NCI-H1930 (cell line): ENCODE measurements at regions not wholly inside any gene's neighbourhood (a gene's known extent, or its start where the extent isn't known, plus 50 kb on each side); places are given as distances from the start of the nearest gene placed in this dataset.
"Not testable (repeated sequence)": the region's sequence is repeated elsewhere in the genome, so short reads cannot be mapped to it uniquely, and the experiment has no call there.

Experiments
- DNase-seq, 2 experiments: peaks; one replicate each; lab custom pipeline; 2025; lab: John Stamatoyannopoulos, UW

- DNase-seq = not testable (repeated sequence)
Observed at GRCh38 chr13:44149231-44149630, 224.4 kb upstream of the SERP2 start.

GRCh38 chr13:44149821-44150220 lies 223.8 kb upstream of the SERP2 start:
- DNase-seq = no peak

GRCh38 chr13:44151474-44151873 lies 222.2 kb upstream of the SERP2 start:
- no peak for DNase-seq

- peak in 1 of 2 experiments; percentile 14 for DNase-seq
Observed at GRCh38 chr13:44153496-44153895, 220.1 kb upstream of the SERP2 start.

GRCh38 chr13:44155422-44156293 lies 218.0 kb upstream of the SERP2 start:
- no peak for DNase-seq

- DNase-seq = no peak
Observed at GRCh38 chr13:44156294-44156658, 217.3 kb upstream of the SERP2 start.

- DNase-seq = no peak
Observed at GRCh38 chr13:44157606-44158005, 216.0 kb upstream of the SERP2 start.

GRCh38 chr13:44158098-44158521 lies 215.5 kb upstream of the SERP2 start:
- no peak for DNase-seq

- no peak for DNase-seq
Observed at GRCh38 chr13:44158881-44159632, 214.6 kb upstream of the SERP2 start.

GRCh38 chr13:44159633-44160279 lies 213.9 kb upstream of the SERP2 start:
- no peak for DNase-seq

GRCh38 chr13:44160591-44161191 lies 212.9 kb upstream of the SERP2 start:
- DNase-seq = no peak

GRCh38 chr13:44163108-44163507 lies 210.5 kb upstream of the SERP2 start:
- DNase-seq = no peak

GRCh38 chr13:44165221-44165888 lies 208.3 kb upstream of the SERP2 start:
- no peak for DNase-seq

GRCh38 chr13:44165889-44166496 lies 207.6 kb upstream of the SERP2 start:
- no peak for DNase-seq

GRCh38 chr13:44169018-44169911 lies 204.4 kb upstream of the SERP2 start:
- no peak for DNase-seq

- DNase-seq = no peak
Observed at GRCh38 chr13:44170731-44171130, 202.9 kb upstream of the SERP2 start.

GRCh38 chr13:44171156-44171555 lies 202.5 kb upstream of the SERP2 start:
- DNase-seq = no peak

- DNase-seq = no peak
Observed at GRCh38 chr13:44171861-44172260, 201.8 kb upstream of the SERP2 start.

GRCh38 chr13:44172281-44172810 lies 201.3 kb upstream of the SERP2 start:
- DNase-seq = no peak
